GM12891 (cell line): ENCODE measurements at regions not wholly inside any gene's neighbourhood (a gene's known extent, or its start where the extent isn't known, plus 50 kb on each side); places are given as distances from the start of the nearest gene placed in this dataset.

ENCODE experiments used
- DNase-seq: peaks from one replicate; pipeline ENCODE4 v3.0.0; 2011; ENCODE audit warnings: low spot score; ENCODE audit not compliant: insufficient read length
- FAIRE-seq: peaks from 2 replicates; lab custom pipeline; 2011; peaks lifted over from hg19 to GRCh38; lab: Jason Lieb, UNC
- PAX5 ChIP-seq: IDR thresholded peaks from 2 replicates; pipeline ENCODE4 v1.6.1; 2011; ENCODE audit warnings: low read length, moderate library complexity, mild to moderate bottlenecking; ENCODE audit not compliant: insufficient read depth, severe bottlenecking
- POLR2A ChIP-seq: IDR thresholded peaks from 2 replicates; pipeline ENCODE4 v1.6.1; 2011; ENCODE audit warnings: low read depth, low read length, control low read depth
- POLR2AphosphoS5 ChIP-seq: IDR thresholded peaks from 2 replicates; pipeline ENCODE4 v1.6.1; 2011; ENCODE audit warnings: low read depth, low read length, control low read depth
- POU2F2 ChIP-seq: IDR thresholded peaks from 2 replicates; pipeline ENCODE4 v1.6.1; 2011; ENCODE audit warnings: low read depth, mild to moderate bottlenecking, control low read depth, low read length, moderate library complexity
- SPI1 ChIP-seq: IDR thresholded peaks from 2 replicates; pipeline ENCODE4 v1.6.1; 2011; ENCODE audit warnings: low read depth, low read length, control low read depth
- TAF1 ChIP-seq: IDR thresholded peaks from 2 replicates; pipeline ENCODE4 v1.6.1; 2011; ENCODE audit warnings: low read depth, low read length, control low read depth

- no peak for FAIRE-seq
- TF ChIP-seq POU2F2 (no peak), PAX5 (no peak), TAF1 (no peak), POLR2AphosphoS5 (no peak), POLR2A (no peak), SPI1 (no peak)
Measured at GRCh38 chr3:150315721-150316120, 92.4 kb upstream of the TSC22D2 start.

GRCh38 chr3:150314248-150315004, 93.7 kb upstream of the TSC22D2 start:
- FAIRE-seq (no peak), DNase-seq (no peak)
- TF ChIP-seq PAX5 (no peak), POLR2A (no peak), TAF1 (no peak), POU2F2 (no peak), POLR2AphosphoS5 (no peak)

More at GRCh38 chr3:150315721-150316120, 92.4 kb upstream of the TSC22D2 start:
- DNase-seq = no peak

- TF ChIP-seq POU2F2 = no peak
- no peak for TF ChIP-seq SPI1
- TF ChIP-seq POLR2AphosphoS5 = no peak
- TF ChIP-seq PAX5 = no peak
- TF ChIP-seq TAF1 = no peak
- TF ChIP-seq POLR2A = no peak
- no peak for FAIRE-seq
- DNase-seq = no peak
Measured at GRCh38 chr3:150312018-150312657, 96.0 kb upstream of the TSC22D2 start.

- FAIRE-seq = no peak
- no peak for TF ChIP-seq SPI1
- TF ChIP-seq POLR2A = no peak
- no peak for TF ChIP-seq POLR2AphosphoS5
- TF ChIP-seq TAF1 = no peak
- TF ChIP-seq POU2F2 = no peak
- TF ChIP-seq PAX5 = no peak
- no peak for DNase-seq
Measured at GRCh38 chr3:150311156-150311555, 96.9 kb upstream of the TSC22D2 start.

- no peak for FAIRE-seq
- no peak for TF ChIP-seq TAF1
- no peak for TF ChIP-seq SPI1
- TF ChIP-seq POLR2AphosphoS5 = no peak
- no peak for TF ChIP-seq POU2F2
- no peak for TF ChIP-seq POLR2A
- TF ChIP-seq PAX5 = no peak
- DNase-seq = no peak
Measured at GRCh38 chr3:150309557-150309956, 98.5 kb upstream of the TSC22D2 start.

- FAIRE-seq (no peak), DNase-seq (no peak)
- no peak for TF ChIP-seq SPI1
- no peak for TF ChIP-seq TAF1
- no peak for TF ChIP-seq POU2F2
- TF ChIP-seq POLR2A = no peak
- TF ChIP-seq PAX5 = no peak
- no peak for TF ChIP-seq POLR2AphosphoS5
Measured at GRCh38 chr3:150309257-150309542, 98.9 kb upstream of the TSC22D2 start.

GRCh38 chr3:150308481-150309256, 99.4 kb upstream of the TSC22D2 start:
- TF ChIP-seq POU2F2 (no peak), PAX5 (no peak), POLR2A (no peak), TAF1 (no peak)
- FAIRE-seq (no peak), DNase-seq (no peak)

- DNase-seq (no peak), FAIRE-seq (no peak)
- TF ChIP-seq SPI1 (no peak), TAF1 (no peak), POLR2AphosphoS5 (no peak), POU2F2 (no peak), PAX5 (no peak), POLR2A (no peak)
Measured at GRCh38 chr3:150308037-150308319, 100.1 kb upstream of the TSC22D2 start.
